ENCODE measurements at regions not wholly inside any gene's neighbourhood (a gene's known extent, or its start where the extent isn't known, plus 50 kb on each side); places are given as distances from the start of the nearest gene placed in this dataset.

- DNase-seq (ENCODE audit: low read depth) = no peak
Observed at GRCh38 chr15:62802612-62803011, 239.9 kb upstream of the TPM1 start.

- no peak for DNase-seq (ENCODE audit: low read depth)
Observed at GRCh38 chr15:62803856-62804400, 238.6 kb upstream of the TPM1 start.

GRCh38 chr15:62805502-62805901 is 237.0 kb upstream of the TPM1 start:
- DNase-seq (ENCODE audit: low read depth) = no peak

GRCh38 chr15:62807539-62808130 is 234.9 kb upstream of the TPM1 start:
- DNase-seq (ENCODE audit: low read depth) = no peak

- DNase-seq (ENCODE audit: low read depth) = no peak
Observed at GRCh38 chr15:62809115-62809967, 233.2 kb upstream of the TPM1 start.

- DNase-seq (ENCODE audit: low read depth) = no peak
Observed at GRCh38 chr15:62809968-62810260, 232.6 kb upstream of the TPM1 start.

- DNase-seq (ENCODE audit: low read depth) = no peak
Observed at GRCh38 chr15:62812515-62812835, 230.1 kb upstream of the TPM1 start.

GRCh38 chr15:62816342-62817069 is 226.0 kb upstream of the TPM1 start:
- no peak for DNase-seq (ENCODE audit: low read depth)

GRCh38 chr15:62818691-62819090 is 223.9 kb upstream of the TPM1 start:
- DNase-seq (ENCODE audit: low read depth) = no peak

- no peak for DNase-seq (ENCODE audit: low read depth)
Observed at GRCh38 chr15:62821384-62822131, 221.0 kb upstream of the TPM1 start.

GRCh38 chr15:62822228-62822627 is 220.3 kb upstream of the TPM1 start:
- no peak for DNase-seq (ENCODE audit: low read depth)

GRCh38 chr15:62823561-62823960 is 219.0 kb upstream of the TPM1 start:
- no peak for DNase-seq (ENCODE audit: low read depth)

GRCh38 chr15:62824111-62825015 is 218.2 kb upstream of the TPM1 start:
- DNase-seq (ENCODE audit: low read depth) = no peak

GRCh38 chr15:62825191-62825590 is 217.4 kb upstream of the TPM1 start:
- DNase-seq (ENCODE audit: low read depth) = no peak

- DNase-seq (ENCODE audit: low read depth) = no peak
Observed at GRCh38 chr15:62826561-62826960, 216.0 kb upstream of the TPM1 start.

- no peak for DNase-seq (ENCODE audit: low read depth)
Observed at GRCh38 chr15:62828364-62828763, 214.2 kb upstream of the TPM1 start.

- no peak for DNase-seq (ENCODE audit: low read depth)
Observed at GRCh38 chr15:62832231-62832630, 210.3 kb upstream of the TPM1 start.

GRCh38 chr15:62833646-62834045 is 208.9 kb upstream of the TPM1 start:
- no peak for DNase-seq (ENCODE audit: low read depth)

- no peak for DNase-seq (ENCODE audit: low read depth)
Observed at GRCh38 chr15:62834686-62835329, 207.7 kb upstream of the TPM1 start.

GRCh38 chr15:62835351-62835750 is 207.2 kb upstream of the TPM1 start:
- DNase-seq (ENCODE audit: low read depth) = no peak

- no peak for DNase-seq (ENCODE audit: low read depth)
Observed at GRCh38 chr15:62835762-62836161, 206.8 kb upstream of the TPM1 start.
